Activated T-cell treated with anti-CD3 and anti-CD28 coated beads, Interleukin-2, amount 50 U/mL, for 24 hours (primary cell): ENCODE measurements at regions not wholly inside any gene's neighbourhood (a gene's known extent, or its start where the extent isn't known, plus 50 kb on each side); places are given as distances from the start of the nearest gene placed in this dataset.
A peak's percentile ranks its signal among the peaks of the same experiment; 100 is the strongest.

Experiments used
- DNase-seq: peaks from one replicate; pipeline ENCODE4 v3.0.0-alpha.2; 2020
- H3K27ac Mint-ChIP-seq: 2 replicates; pipeline ENCODE4 v1.8.0; 2020; ENCODE audit warnings: mild to moderate bottlenecking, mixed read lengths
- H3K27me3 Mint-ChIP-seq: 2 replicates; pipeline ENCODE4 v1.8.0; 2020; ENCODE audit warnings: mixed read lengths
- H3K36me3 Mint-ChIP-seq: 2 replicates; pipeline ENCODE4 v1.8.0; 2020; ENCODE audit warnings: low read depth, mixed read lengths
- H3K4me1 Mint-ChIP-seq: 2 replicates; pipeline ENCODE4 v1.8.0; 2020; ENCODE audit warnings: low read depth, mixed read lengths
- H3K4me3 Mint-ChIP-seq: 2 replicates; pipeline ENCODE4 v1.8.0; 2020; ENCODE audit warnings: mild to moderate bottlenecking, moderate library complexity, mixed read lengths
- H3K9me3 Mint-ChIP-seq: 2 replicates; pipeline ENCODE4 v1.8.0; 2020; ENCODE audit warnings: mixed read lengths

GRCh38 chr1:193649587-193649986 is 463.2 kb upstream of the B3GALT2 start:
- H3K36me3 Mint-ChIP-seq, result peaks cover 5% of the 10 kb centered on the region
- peaks cover 5% of the 10 kb centered on the region for H3K4me1 Mint-ChIP-seq
- peaks cover 26% of the 10 kb centered on the region for H3K9me3 Mint-ChIP-seq
- no peaks in the 10 kb centered on the region for H3K27me3 Mint-ChIP-seq
- H3K27ac Mint-ChIP-seq, result no peak overlapping the region
- no peak overlapping the region for H3K4me3 Mint-ChIP-seq
- DNase-seq, result no peak

GRCh38 chr1:193634876-193635275 is 448.5 kb upstream of the B3GALT2 start:
- Mint-ChIP-seq H3K4me1 (peaks cover 17% of the 10 kb centered on the region), H3K27ac (no peak overlapping the region), H3K4me3 (no peak overlapping the region), H3K9me3 (peaks cover under 1% of the 10 kb centered on the region), H3K36me3 (no peaks in the 10 kb centered on the region), H3K27me3 (no peaks in the 10 kb centered on the region)
- DNase-seq, result no peak

GRCh38 chr1:193634470-193634869 is 448.1 kb upstream of the B3GALT2 start:
- Mint-ChIP-seq H3K4me3 (no peak overlapping the region), H3K27me3 (no peaks in the 10 kb centered on the region), H3K27ac (no peak overlapping the region), H3K4me1 (peaks cover 17% of the 10 kb centered on the region), H3K9me3 (no peaks in the 10 kb centered on the region), H3K36me3 (no peaks in the 10 kb centered on the region)
- no peak for DNase-seq

- H3K36me3 Mint-ChIP-seq, result no peaks in the 10 kb centered on the region
- H3K9me3 Mint-ChIP-seq, result no peaks in the 10 kb centered on the region
- peaks cover 17% of the 10 kb centered on the region for H3K4me1 Mint-ChIP-seq
- no peaks in the 10 kb centered on the region for H3K27me3 Mint-ChIP-seq
- no peak overlapping the region for H3K4me3 Mint-ChIP-seq
- DNase-seq, result no peak
- no peak overlapping the region for H3K27ac Mint-ChIP-seq
Measured at GRCh38 chr1:193633991-193634390, 447.6 kb upstream of the B3GALT2 start.

- Mint-ChIP-seq H3K27ac (no peak overlapping the region), H3K4me1 (peaks cover 17% of the 10 kb centered on the region), H3K4me3 (no peak overlapping the region), H3K36me3 (no peaks in the 10 kb centered on the region), H3K27me3 (no peaks in the 10 kb centered on the region), H3K9me3 (no peaks in the 10 kb centered on the region)
- no peak for DNase-seq
Measured at GRCh38 chr1:193633093-193633492, 446.7 kb upstream of the B3GALT2 start.

- no peaks in the 10 kb centered on the region for H3K36me3 Mint-ChIP-seq
- no peak overlapping the region for H3K27ac Mint-ChIP-seq
- no peaks in the 10 kb centered on the region for H3K27me3 Mint-ChIP-seq
- no peaks in the 10 kb centered on the region for H3K9me3 Mint-ChIP-seq
- H3K4me1 Mint-ChIP-seq, result peaks cover 16% of the 10 kb centered on the region
- no peak for DNase-seq
- no peak overlapping the region for H3K4me3 Mint-ChIP-seq
Measured at GRCh38 chr1:193631306-193631705, 444.9 kb upstream of the B3GALT2 start.

GRCh38 chr1:193629875-193630274 is 443.5 kb upstream of the B3GALT2 start:
- Mint-ChIP-seq H3K9me3 (no peaks in the 10 kb centered on the region), H3K27me3 (no peaks in the 10 kb centered on the region), H3K27ac (no peak overlapping the region), H3K4me1 (peaks cover 12% of the 10 kb centered on the region), H3K36me3 (no peaks in the 10 kb centered on the region), H3K4me3 (no peak overlapping the region)
- DNase-seq, result no peak

- no peak for DNase-seq
- Mint-ChIP-seq H3K4me1 (peaks cover 6% of the 10 kb centered on the region), H3K36me3 (no peaks in the 10 kb centered on the region), H3K27me3 (no peaks in the 10 kb centered on the region), H3K4me3 (no peak overlapping the region), H3K9me3 (no peaks in the 10 kb centered on the region), H3K27ac (no peak overlapping the region)
Measured at GRCh38 chr1:193626695-193627094, 440.3 kb upstream of the B3GALT2 start.

GRCh38 chr1:193625255-193625654 is 438.8 kb upstream of the B3GALT2 start:
- H3K4me1 Mint-ChIP-seq, result peaks cover 4% of the 10 kb centered on the region

GRCh38 chr1:193619911-193620310 is 433.5 kb upstream of the B3GALT2 start:
- H3K4me1 Mint-ChIP-seq, result peaks cover 8% of the 10 kb centered on the region
- no peak for DNase-seq
- no peaks in the 10 kb centered on the region for H3K36me3 Mint-ChIP-seq
- H3K27me3 Mint-ChIP-seq, result no peaks in the 10 kb centered on the region
- H3K4me3 Mint-ChIP-seq, result no peak overlapping the region
- no peak overlapping the region for H3K27ac Mint-ChIP-seq
- peaks cover 3% of the 10 kb centered on the region for H3K9me3 Mint-ChIP-seq

More at GRCh38 chr1:193625255-193625654, 438.8 kb upstream of the B3GALT2 start:
- no peaks in the 10 kb centered on the region for H3K9me3 Mint-ChIP-seq
- H3K27ac Mint-ChIP-seq, result no peak overlapping the region
- no peak for DNase-seq
- H3K36me3 Mint-ChIP-seq, result no peaks in the 10 kb centered on the region
- H3K27me3 Mint-ChIP-seq, result no peaks in the 10 kb centered on the region
- H3K4me3 Mint-ChIP-seq, result no peak overlapping the region

- no peak for DNase-seq
- Mint-ChIP-seq H3K9me3 (peaks cover 3% of the 10 kb centered on the region), H3K27ac (no peak overlapping the region), H3K4me3 (no peak overlapping the region), H3K36me3 (no peaks in the 10 kb centered on the region), H3K4me1 (peaks cover 9% of the 10 kb centered on the region), H3K27me3 (no peaks in the 10 kb centered on the region)
Measured at GRCh38 chr1:193614817-193615216, 428.4 kb upstream of the B3GALT2 start.

GRCh38 chr1:193614275-193614674 is 427.9 kb upstream of the B3GALT2 start:
- Mint-ChIP-seq H3K4me3 (no peak overlapping the region), H3K36me3 (no peaks in the 10 kb centered on the region), H3K4me1 (peaks cover 13% of the 10 kb centered on the region), H3K9me3 (peaks cover 3% of the 10 kb centered on the region), H3K27me3 (no peaks in the 10 kb centered on the region), H3K27ac (no peak overlapping the region)
- DNase-seq, result no peak

- H3K27me3 Mint-ChIP-seq, result no peaks in the 10 kb centered on the region
- peaks cover 11% of the 10 kb centered on the region for H3K9me3 Mint-ChIP-seq
- DNase-seq, result no peak
- no peak overlapping the region for H3K27ac Mint-ChIP-seq
- no peak overlapping the region for H3K4me3 Mint-ChIP-seq
- peaks cover 2% of the 10 kb centered on the region for H3K36me3 Mint-ChIP-seq
- H3K4me1 Mint-ChIP-seq, result peaks cover 16% of the 10 kb centered on the region
Measured at GRCh38 chr1:193613041-193613440, 426.6 kb upstream of the B3GALT2 start.

- peaks cover 11% of the 10 kb centered on the region for H3K9me3 Mint-ChIP-seq
Measured at GRCh38 chr1:193609592-193609991, 423.2 kb upstream of the B3GALT2 start.

GRCh38 chr1:193607787-193608186 is 421.4 kb upstream of the B3GALT2 start:
- Mint-ChIP-seq H3K9me3 (peaks cover 11% of the 10 kb centered on the region), H3K4me1 (peaks cover 22% of the 10 kb centered on the region), H3K27ac (no peak overlapping the region), H3K27me3 (no peaks in the 10 kb centered on the region), H3K36me3 (peaks cover 2% of the 10 kb centered on the region), H3K4me3 (no peak overlapping the region)
- DNase-seq, result no peak

More at GRCh38 chr1:193609592-193609991, 423.2 kb upstream of the B3GALT2 start:
- Mint-ChIP-seq H3K4me3 (no peak overlapping the region), H3K36me3 (peaks cover 2% of the 10 kb centered on the region), H3K4me1 (peaks cover 21% of the 10 kb centered on the region), H3K27ac (peak overlapping the region; percentile 23), H3K27me3 (no peaks in the 10 kb centered on the region)
- no peak for DNase-seq

GRCh38 chr1:193606035-193606434 is 419.6 kb upstream of the B3GALT2 start:
- no peaks in the 10 kb centered on the region for H3K27me3 Mint-ChIP-seq
- H3K36me3 Mint-ChIP-seq, result peaks cover 2% of the 10 kb centered on the region
- no peak overlapping the region for H3K4me3 Mint-ChIP-seq
- H3K27ac Mint-ChIP-seq, result no peak overlapping the region
- peaks cover 11% of the 10 kb centered on the region for H3K9me3 Mint-ChIP-seq
- no peak for DNase-seq
- H3K4me1 Mint-ChIP-seq, result peaks cover 24% of the 10 kb centered on the region
